Esophagus muscularis mucosa (tissue), 3 donors: ENCODE measurements at regions not wholly inside any gene's neighbourhood (a gene's known extent, or its start where the extent isn't known, plus 50 kb on each side); places are given as distances from the start of the nearest gene placed in this dataset.

Source experiments
- CTCF ChIP-seq, 3 experiments: fragments of 200-600 bp in 2 of 3; fragments of 450-650 bp in 1 of 3; sonication (generic) in 2 of 3; IDR thresholded peaks; one replicate each; pipeline ENCODE4 v1.5.1; 2017 to 2019; ENCODE audit warnings: antibody characterized with exemption in 3 of 3, mild to moderate bottlenecking in 2 of 3, moderate library complexity in 1 of 3
- POLR2A ChIP-seq: fragments of 450-650 bp; IDR thresholded peaks from one replicate; pipeline ENCODE4 v1.6.1; 2017; ENCODE audit warnings: antibody characterized with exemption, moderate library complexity, mild to moderate bottlenecking, low read depth
- POLR2AphosphoS5 ChIP-seq, 2 donors: sonication (generic); formaldehyde crosslinking; IDR thresholded peaks; one replicate each; pipeline ENCODE4 v1.6.1; 2017; ENCODE audit warnings: antibody characterized with exemption in 2 of 2

- TF ChIP-seq CTCF (IDR thresholded peaks at IDR 0.05) (no peak), POLR2A (no peak), POLR2AphosphoS5 (IDR thresholded peaks at IDR 0.05) (no peak)
Measured at GRCh38 chr10:130250127-130250526, 113.9 kb downstream of the GLRX3 start.
